AG09319 (cell line): ENCODE measurements at regions not wholly inside any gene's neighbourhood (a gene's known extent, or its start where the extent isn't known, plus 50 kb on each side); places are given as distances from the start of the nearest gene placed in this dataset.

Source experiments
- DNase-seq: peaks from one replicate; pipeline ENCODE4 v3.0.0-alpha.2; 2010; ENCODE audit warnings: low read depth; ENCODE audit errors: extremely low read depth
- TF ChIP-seq, protein P1 (sequence below): IDR thresholded peaks from 2 replicates; pipeline ENCODE4 v1.5.1; 2011; ENCODE audit warnings: low read depth, mild to moderate bottlenecking, inconsistent platforms, low read length, moderate library complexity

DNA sequence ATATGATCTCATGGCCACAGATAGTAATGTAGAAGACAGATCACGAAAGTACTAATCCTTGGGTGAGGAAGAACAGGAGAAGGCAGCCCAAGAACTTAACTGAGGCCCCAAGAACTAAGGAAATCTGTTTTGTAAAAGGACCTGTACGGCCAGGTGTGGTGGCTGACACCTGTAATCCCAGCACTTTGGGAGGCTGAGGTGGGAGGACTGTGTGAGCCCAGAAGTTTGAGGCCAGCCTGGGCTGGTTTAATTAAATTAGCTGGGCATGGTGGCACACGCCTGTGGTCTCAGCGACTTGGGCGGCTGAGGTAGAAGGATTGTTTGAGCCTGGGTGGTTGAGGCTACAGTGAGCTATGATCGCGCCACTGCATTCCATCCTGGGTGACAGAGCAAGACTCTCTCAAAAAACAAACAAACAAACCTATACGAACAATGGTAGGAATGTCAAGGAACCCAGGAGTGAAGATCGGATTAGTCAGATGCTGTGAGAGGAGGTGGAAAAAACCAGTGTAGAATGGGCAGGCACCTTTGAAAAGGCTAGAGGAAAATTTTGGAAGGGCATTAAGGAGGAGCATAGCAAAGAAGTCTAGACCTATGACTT, 283.8 kb upstream of the DMRT1 start:
- TF ChIP-seq, protein P1, sequence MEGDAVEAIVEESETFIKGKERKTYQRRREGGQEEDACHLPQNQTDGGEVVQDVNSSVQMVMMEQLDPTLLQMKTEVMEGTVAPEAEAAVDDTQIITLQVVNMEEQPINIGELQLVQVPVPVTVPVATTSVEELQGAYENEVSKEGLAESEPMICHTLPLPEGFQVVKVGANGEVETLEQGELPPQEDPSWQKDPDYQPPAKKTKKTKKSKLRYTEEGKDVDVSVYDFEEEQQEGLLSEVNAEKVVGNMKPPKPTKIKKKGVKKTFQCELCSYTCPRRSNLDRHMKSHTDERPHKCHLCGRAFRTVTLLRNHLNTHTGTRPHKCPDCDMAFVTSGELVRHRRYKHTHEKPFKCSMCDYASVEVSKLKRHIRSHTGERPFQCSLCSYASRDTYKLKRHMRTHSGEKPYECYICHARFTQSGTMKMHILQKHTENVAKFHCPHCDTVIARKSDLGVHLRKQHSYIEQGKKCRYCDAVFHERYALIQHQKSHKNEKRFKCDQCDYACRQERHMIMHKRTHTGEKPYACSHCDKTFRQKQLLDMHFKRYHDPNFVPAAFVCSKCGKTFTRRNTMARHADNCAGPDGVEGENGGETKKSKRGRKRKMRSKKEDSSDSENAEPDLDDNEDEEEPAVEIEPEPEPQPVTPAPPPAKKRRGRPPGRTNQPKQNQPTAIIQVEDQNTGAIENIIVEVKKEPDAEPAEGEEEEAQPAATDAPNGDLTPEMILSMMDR: no peak

DNA sequence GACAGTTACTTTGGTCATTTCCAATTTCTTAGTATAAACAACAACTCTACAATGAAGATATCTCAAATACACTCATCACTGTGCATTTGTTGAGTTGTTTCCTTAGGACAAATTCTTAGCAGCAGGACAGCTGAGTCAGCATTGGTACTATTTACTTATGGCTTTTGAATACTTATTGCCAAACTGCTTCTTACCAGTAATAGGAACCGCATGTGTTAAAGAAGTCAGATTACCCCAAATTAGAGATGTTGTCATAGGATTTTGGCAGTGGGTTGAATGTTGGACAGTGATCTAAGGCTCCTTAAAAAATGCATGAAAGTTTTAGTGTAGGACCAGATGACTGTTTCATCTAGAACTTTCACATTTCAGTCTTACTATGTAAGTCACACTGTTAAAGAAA, 280.1 kb upstream of the DMRT1 start:
- DNase-seq: peak; percentile 23

More for the DNA sequence above, 283.8 kb upstream of the DMRT1 start:
- no peak for DNase-seq

DNA sequence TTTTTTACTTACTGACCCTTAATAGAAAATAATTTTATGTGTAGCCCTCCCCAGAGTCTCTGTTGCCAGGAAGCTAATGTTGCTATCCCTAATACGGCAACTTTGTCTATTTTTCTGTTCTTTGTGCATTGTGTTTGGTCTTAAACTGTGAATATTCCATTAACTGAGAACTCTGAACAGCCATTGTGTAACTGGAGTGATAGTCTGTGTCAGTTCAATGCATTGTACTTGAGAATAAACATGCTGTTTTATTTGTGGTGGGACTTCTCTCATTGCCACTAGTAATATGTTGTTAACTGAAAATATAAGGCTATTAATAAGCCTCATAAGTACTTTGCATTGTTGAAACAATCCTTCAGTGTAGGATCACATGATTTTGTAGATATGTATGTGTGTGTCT, 278.3 kb upstream of the DMRT1 start:
- DNase-seq: no peak
- TF ChIP-seq, protein P1: no peak

More for the DNA sequence above, 280.1 kb upstream of the DMRT1 start:
- TF ChIP-seq, protein P1: no peak

DNA sequence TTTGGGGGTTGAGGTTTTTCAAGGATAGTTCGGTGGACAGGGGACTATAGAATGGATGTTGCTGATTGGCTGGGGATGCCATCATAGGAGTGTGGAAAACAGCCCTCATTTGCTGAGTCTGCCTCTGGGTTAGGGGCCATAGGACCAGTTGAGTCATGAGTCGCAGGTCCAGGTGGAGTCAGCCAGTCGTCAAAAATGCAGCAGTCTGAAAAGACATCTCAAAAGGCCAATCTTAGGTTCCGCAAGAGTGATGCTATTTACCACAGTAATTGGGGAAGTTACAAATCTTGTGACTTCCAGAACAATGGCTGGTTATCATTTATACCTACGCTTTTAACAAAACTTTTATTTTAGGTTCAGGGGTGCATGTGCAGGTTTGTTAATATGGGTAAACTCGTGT, 276.0 kb upstream of the DMRT1 start:
- DNase-seq: no peak

DNA sequence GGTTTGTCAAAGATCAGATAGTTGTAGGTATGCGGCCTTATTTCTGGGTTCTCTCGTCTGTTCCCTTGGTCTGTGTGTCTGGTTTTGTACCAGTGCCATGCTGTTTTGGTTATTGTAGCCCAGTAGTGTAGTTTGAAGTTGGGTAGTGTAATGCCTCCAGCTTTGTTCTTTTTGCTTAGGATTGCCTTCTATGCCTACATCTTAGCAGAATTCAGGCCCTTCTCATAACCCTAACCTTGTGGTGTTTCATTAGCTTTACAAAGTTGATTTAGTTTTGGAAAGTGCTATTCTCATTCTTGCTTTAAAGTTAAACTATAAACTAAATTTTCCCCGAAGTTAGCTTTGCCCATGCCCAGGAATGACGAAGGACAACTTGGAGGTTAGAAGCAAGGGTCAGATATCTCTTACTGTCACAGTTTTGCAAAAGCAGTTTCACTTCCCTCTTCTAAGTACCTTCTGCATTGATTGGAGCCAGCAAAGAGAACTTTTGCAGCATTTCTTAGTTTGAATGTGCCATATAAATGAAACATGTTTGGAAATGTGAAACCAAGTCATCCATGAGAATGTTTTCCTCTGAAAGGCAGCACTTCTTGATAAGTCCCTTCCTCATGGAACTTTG, 274.3 kb upstream of the DMRT1 start:
- no peak for DNase-seq
- TF ChIP-seq, protein P1: no peak

More for the DNA sequence above, 276.0 kb upstream of the DMRT1 start:
- TF ChIP-seq, protein P1: no peak

DNA sequence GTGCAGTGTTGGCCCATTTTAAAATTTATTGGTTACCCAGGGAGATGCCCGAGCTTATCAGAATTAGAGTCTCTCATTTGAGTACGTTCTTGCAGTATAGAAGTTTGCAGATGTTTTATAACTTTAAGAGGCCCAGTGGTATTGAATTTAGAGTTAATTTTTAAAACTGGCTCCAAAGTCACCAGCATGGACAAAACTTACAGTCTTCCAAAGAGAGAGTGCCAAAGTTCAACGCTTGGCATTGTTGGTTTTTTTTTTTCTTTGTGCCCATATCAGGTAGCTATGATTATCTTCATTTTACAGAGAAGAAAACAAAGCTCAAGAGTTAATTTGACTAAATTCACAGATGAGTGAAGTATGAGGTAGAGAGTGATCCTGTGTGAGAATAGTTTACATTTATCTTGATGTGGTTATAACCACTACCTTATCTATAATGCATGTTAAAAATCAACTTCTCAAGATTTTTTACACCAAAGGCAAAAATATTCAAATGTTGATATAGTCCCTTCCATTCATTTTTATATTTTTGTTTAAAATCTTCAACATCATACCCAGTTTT, 273.7 kb upstream of the DMRT1 start:
- TF ChIP-seq, protein P1: no peak
- no peak for DNase-seq

DNA sequence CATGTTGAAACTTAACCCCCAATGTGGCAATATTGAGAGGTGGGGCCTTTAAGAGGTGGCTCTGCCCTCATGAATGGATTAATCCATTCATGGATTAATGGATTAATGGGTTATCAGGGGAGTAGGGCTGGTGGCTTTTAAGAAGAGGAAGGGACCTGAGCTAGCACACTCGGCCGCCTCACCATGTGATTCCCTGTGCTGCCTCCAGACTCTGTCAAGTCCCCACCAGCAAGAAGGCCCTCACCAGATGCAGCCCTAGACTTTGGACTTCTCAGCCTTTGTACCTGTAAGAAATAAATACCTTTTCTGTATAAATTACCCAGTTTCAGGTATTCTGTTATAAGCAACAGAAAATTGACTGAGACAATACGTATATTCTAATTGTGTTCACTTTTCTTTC, 272.2 kb upstream of the DMRT1 start:
- DNase-seq: no peak
- TF ChIP-seq, protein P1: no peak
